ENCODE measurements at regions not wholly inside any gene's neighbourhood (a gene's known extent, or its start where the extent isn't known, plus 50 kb on each side); places are given as distances from the start of the nearest gene placed in this dataset.

DNA sequence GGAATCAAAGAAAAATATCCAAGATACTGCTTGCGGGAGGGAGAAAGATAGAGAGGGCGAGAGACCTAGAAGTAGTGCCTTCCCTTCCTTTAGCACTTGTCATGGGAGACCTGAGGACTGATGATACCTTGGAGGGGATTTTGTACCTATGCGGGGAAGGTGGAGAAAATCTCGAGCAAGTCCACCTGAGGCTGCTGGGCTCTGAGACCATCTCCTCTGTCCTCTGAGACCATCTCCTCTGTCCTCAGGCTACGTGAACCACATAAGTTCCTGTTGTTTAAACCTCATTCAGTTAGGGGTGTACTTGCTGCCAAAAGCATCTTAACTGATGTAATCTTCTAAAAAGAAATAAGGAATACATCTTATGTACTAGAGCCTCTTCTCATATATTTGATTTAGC is 164.9 kb downstream of the NR2F2 start:
- ATAC-seq, result no peak
- no peaks in the 10 kb centered on the region for H3K79me2 ChIP-seq (ENCODE audit: insufficient read depth, low read length)
- no peaks in the 10 kb centered on the region for H3K9me3 ChIP-seq (ENCODE audit: low read length)
- H3K4me3 ChIP-seq (replicated peaks in 1 of 3; ENCODE audit: insufficient read depth in 1 of 3, low read depth in 2 of 3, low read length in 3 of 3), result no peak overlapping the region
- H3K9ac ChIP-seq (ENCODE audit: insufficient read depth, low read depth, low read length), result no peak overlapping the region
- H2AFZ ChIP-seq (ENCODE audit: low read length), result no peak overlapping the region
- FAIRE-seq, result no peak
- CTCF ChIA-PET (ENCODE audit: low intra/inter-chr PET ratio, low total read pairs), result no interaction called here
- no peak overlapping the region for H3K27ac ChIP-seq (ENCODE audit: extremely low read length, insufficient read depth, low read length)
- BruUV-seq (replicated peaks), result no TSS peak
- POLR2A ChIA-PET, result no interaction called here
- no peaks in the 10 kb centered on the region for H3K4me1 ChIP-seq (ENCODE audit: insufficient read depth, low read length)
- DNase-seq (ENCODE audit: low spot score), result no peak
- no peaks in the 10 kb centered on the region for H3K27me3 ChIP-seq (ENCODE audit: control insufficient read depth in 1 of 2, insufficient read depth in 2 of 2, low read length in 2 of 2)
- H3K36me3 ChIP-seq (replicated peaks in 1 of 2; ENCODE audit: control insufficient read depth in 1 of 2, insufficient read depth in 2 of 2, low read length in 2 of 2), result no peaks in the 10 kb centered on the region
- TF ChIP-seq, protein P1, sequence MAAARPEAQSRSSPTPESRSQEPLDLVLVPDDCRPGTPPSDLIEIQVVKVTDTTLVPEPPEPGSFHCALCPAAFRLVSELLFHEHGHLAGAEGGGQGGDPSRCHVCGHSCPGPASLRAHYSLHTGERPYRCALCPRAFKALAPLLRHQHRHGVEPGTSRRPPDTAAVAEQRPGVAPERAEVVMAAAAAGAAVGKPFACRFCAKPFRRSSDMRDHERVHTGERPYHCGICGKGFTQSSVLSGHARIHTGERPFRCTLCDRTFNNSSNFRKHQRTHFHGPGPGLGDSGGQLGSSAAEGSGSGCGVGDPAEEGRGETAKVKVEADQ (CRISPR knock-in tag; IDR thresholded peaks at IDR 0.05; ENCODE audit: borderline replicate concordance), result no peak
- TF ChIP-seq ZFY (CRISPR knock-in tag; IDR thresholded peaks at IDR 0.05), result no peak
- TF ChIP-seq ELF4 (CRISPR knock-in tag; IDR thresholded peaks at IDR 0.05; ENCODE audit: borderline replicate concordance), result no peak
- TF ChIP-seq ZBTB1 (CRISPR knock-in tag; IDR thresholded peaks at IDR 0.05; ENCODE audit: borderline replicate concordance), result no peak
- TF ChIP-seq REPIN1 (CRISPR knock-in tag; IDR thresholded peaks at IDR 0.05; ENCODE audit: borderline replicate concordance, low read depth), result no peak
- TF ChIP-seq NFKBIZ (CRISPR knock-in tag; IDR thresholded peaks at IDR 0.05), result no peak
- no peak for TF ChIP-seq RFXAP (CRISPR knock-in tag; IDR thresholded peaks at IDR 0.05; ENCODE audit: borderline replicate concordance)
- no peak for TF ChIP-seq ZZZ3 (CRISPR knock-in tag; IDR thresholded peaks at IDR 0.05; ENCODE audit: borderline replicate concordance)
- no peak for TF ChIP-seq ARNTL (CRISPR knock-in tag; IDR thresholded peaks at IDR 0.05)
- no peaks in the 10 kb centered on the region for H4K20me1 ChIP-seq (ENCODE audit: insufficient read depth, low read length)
- H3K4me2 ChIP-seq (ENCODE audit: low read depth, low read length), result no peak overlapping the region
- intact Hi-C loops (cut with micrococcal nuclease; ENCODE audit: unreplicated experiment) (no loop called here), in situ Hi-C loops (cut with HindIII; ENCODE audit: extremely low pct_ligation_motif_present, low pct_unique_long_range_greater_than_20kb) (no loop called here)
- WGBS (ENCODE audit: low lambda C conversion rate), result 29% methylated on average over 5 of the region's 5 CpGs

- in situ Hi-C loops (cut with HindIII; ENCODE audit: extremely low pct_ligation_motif_present, low pct_unique_long_range_greater_than_20kb), result no loop called here
- H3K4me2 ChIP-seq (ENCODE audit: low read depth, low read length), result no peak overlapping the region
- DNase-seq (ENCODE audit: low spot score) (no peak), FAIRE-seq (no peak), ATAC-seq (no peak)
- no TSS peak for BruUV-seq (replicated peaks)
- no peak overlapping the region for H2AFZ ChIP-seq (ENCODE audit: low read length)
- H3K4me3 ChIP-seq (replicated peaks in 1 of 3; ENCODE audit: insufficient read depth in 1 of 3, low read depth in 2 of 3, low read length in 3 of 3), result no peak overlapping the region
- H3K4me1 ChIP-seq (ENCODE audit: insufficient read depth, low read length), result peaks cover 10% of the 10 kb centered on the region
- H3K27me3 ChIP-seq (ENCODE audit: control insufficient read depth in 1 of 2, insufficient read depth in 2 of 2, low read length in 2 of 2), result no peaks in the 10 kb centered on the region
- no peaks in the 10 kb centered on the region for H4K20me1 ChIP-seq (ENCODE audit: insufficient read depth, low read length)
- no peaks in the 10 kb centered on the region for H3K79me2 ChIP-seq (ENCODE audit: insufficient read depth, low read length)
- no peak overlapping the region for H3K27ac ChIP-seq (ENCODE audit: extremely low read length, insufficient read depth, low read length)
- WGBS (ENCODE audit: low lambda C conversion rate), result 55% methylated on average over 7 of the region's 7 CpGs
- POLR2A ChIA-PET, result no interaction called here
- H3K9ac ChIP-seq (ENCODE audit: insufficient read depth, low read depth, low read length), result no peak overlapping the region
- no peaks in the 10 kb centered on the region for H3K36me3 ChIP-seq (replicated peaks in 1 of 2; ENCODE audit: control insufficient read depth in 1 of 2, insufficient read depth in 2 of 2, low read length in 2 of 2)
- intact Hi-C loops (cut with micrococcal nuclease; ENCODE audit: unreplicated experiment), result no loop called here
- CTCF ChIA-PET (ENCODE audit: low intra/inter-chr PET ratio, low total read pairs), result no interaction called here
- H3K9me3 ChIP-seq (ENCODE audit: low read length), result no peaks in the 10 kb centered on the region
- TF ChIP-seq YEATS2 (CRISPR knock-in tag; IDR thresholded peaks at IDR 0.05; ENCODE audit: borderline replicate concordance) (no peak), ZKSCAN5 (CRISPR knock-in tag; IDR thresholded peaks at IDR 0.05) (no peak), BRD4 (CRISPR knock-in tag; IDR thresholded peaks at IDR 0.05) (no peak), ZNF354B (CRISPR knock-in tag; IDR thresholded peaks at IDR 0.05) (no peak)
- TF ChIP-seq, protein P2, sequence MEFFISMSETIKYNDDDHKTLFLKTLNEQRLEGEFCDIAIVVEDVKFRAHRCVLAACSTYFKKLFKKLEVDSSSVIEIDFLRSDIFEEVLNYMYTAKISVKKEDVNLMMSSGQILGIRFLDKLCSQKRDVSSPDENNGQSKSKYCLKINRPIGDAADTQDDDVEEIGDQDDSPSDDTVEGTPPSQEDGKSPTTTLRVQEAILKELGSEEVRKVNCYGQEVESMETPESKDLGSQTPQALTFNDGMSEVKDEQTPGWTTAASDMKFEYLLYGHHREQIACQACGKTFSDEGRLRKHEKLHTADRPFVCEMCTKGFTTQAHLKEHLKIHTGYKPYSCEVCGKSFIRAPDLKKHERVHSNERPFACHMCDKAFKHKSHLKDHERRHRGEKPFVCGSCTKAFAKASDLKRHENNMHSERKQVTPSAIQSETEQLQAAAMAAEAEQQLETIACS (CRISPR knock-in tag; IDR thresholded peaks at IDR 0.05), result no peak
- TF ChIP-seq, protein P3, sequence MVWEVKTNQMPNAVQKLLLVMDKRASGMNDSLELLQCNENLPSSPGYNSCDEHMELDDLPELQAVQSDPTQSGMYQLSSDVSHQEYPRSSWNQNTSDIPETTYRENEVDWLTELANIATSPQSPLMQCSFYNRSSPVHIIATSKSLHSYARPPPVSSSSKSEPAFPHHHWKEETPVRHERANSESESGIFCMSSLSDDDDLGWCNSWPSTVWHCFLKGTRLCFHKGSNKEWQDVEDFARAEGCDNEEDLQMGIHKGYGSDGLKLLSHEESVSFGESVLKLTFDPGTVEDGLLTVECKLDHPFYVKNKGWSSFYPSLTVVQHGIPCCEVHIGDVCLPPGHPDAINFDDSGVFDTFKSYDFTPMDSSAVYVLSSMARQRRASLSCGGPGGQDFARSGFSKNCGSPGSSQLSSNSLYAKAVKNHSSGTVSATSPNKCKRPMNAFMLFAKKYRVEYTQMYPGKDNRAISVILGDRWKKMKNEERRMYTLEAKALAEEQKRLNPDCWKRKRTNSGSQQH (CRISPR knock-in tag; IDR thresholded peaks at IDR 0.05; ENCODE audit: low read depth), result no peak
These were observed 167.5 kb downstream of the NR2F2 start for GRCh38 chr15:96497951-96498350.

Data from HepG2 (cell line).